ENCODE measurements at regions not wholly inside any gene's neighbourhood (a gene's known extent, or its start where the extent isn't known, plus 50 kb on each side); places are given as distances from the start of the nearest gene placed in this dataset.

GRCh38 chr21:34017039-34017961 lies 56.1 kb upstream of the MRPS6 start:
- no peak for DNase-seq (ENCODE audit: extremely low spot score)
- ChIA-PET POLR2A (no interaction called here), CTCF (interaction anchor here (0.6 to 1.2 kb wide), 2 partner anchors 13 to 331 kb away, joined by 4 read pairs; no protein-coding TSS in a partner anchor)
- TF ChIP-seq PKNOX1 (IDR thresholded peaks at IDR 0.05) (no peak), CTBP1 (IDR thresholded peaks at IDR 0.05; ENCODE audit: borderline replicate concordance) (no peak), ELF4 (IDR thresholded peaks at IDR 0.05) (no peak), SP1 (IDR thresholded peaks at IDR 0.05) (no peak), FOXM1 (IDR thresholded peaks at IDR 0.05; ENCODE audit: borderline replicate concordance) (no peak), ZNF384 (IDR thresholded peaks at IDR 0.05) (no peak), BHLHE40 (IDR thresholded peaks at IDR 0.05; ENCODE audit: borderline replicate concordance) (no peak), TARDBP (IDR thresholded peaks at IDR 0.05) (no peak), FOXK2 (IDR thresholded peaks at IDR 0.05) (no peak), FOXA1 (IDR thresholded peaks at IDR 0.05) (no peak), LEF1 (IDR thresholded peaks at IDR 0.05; ENCODE audit: borderline replicate concordance) (no peak), ARNT (IDR thresholded peaks at IDR 0.05) (no peak), SUZ12 (IDR thresholded peaks at IDR 0.05) (no peak), NFRKB (IDR thresholded peaks at IDR 0.05) (no peak), L3MBTL2 (conservative IDR thresholded peaks at IDR 0.05) (no peak), HDGF (IDR thresholded peaks at IDR 0.05; ENCODE audit: borderline replicate concordance) (no peak)

GRCh38 chr21:34012640-34013039 lies 60.7 kb upstream of the MRPS6 start:
- no peak for DNase-seq (ENCODE audit: extremely low spot score)
- ChIA-PET CTCF (no interaction called here), POLR2A (no interaction called here)
- TF ChIP-seq NFRKB (IDR thresholded peaks at IDR 0.05) (no peak), ZNF384 (IDR thresholded peaks at IDR 0.05) (no peak), ELF4 (IDR thresholded peaks at IDR 0.05) (no peak), BHLHE40 (IDR thresholded peaks at IDR 0.05; ENCODE audit: borderline replicate concordance) (no peak), FOXM1 (IDR thresholded peaks at IDR 0.05; ENCODE audit: borderline replicate concordance) (no peak), CTBP1 (IDR thresholded peaks at IDR 0.05; ENCODE audit: borderline replicate concordance) (no peak), PKNOX1 (IDR thresholded peaks at IDR 0.05) (no peak), SUZ12 (IDR thresholded peaks at IDR 0.05) (no peak), ARNT (IDR thresholded peaks at IDR 0.05) (no peak)

GRCh38 chr21:34011660-34012059 lies 61.7 kb upstream of the MRPS6 start:
- no peak for TF ChIP-seq BHLHE40 (IDR thresholded peaks at IDR 0.05; ENCODE audit: borderline replicate concordance)
- no peak for TF ChIP-seq SUZ12 (IDR thresholded peaks at IDR 0.05)
- no peak for TF ChIP-seq NFRKB (IDR thresholded peaks at IDR 0.05)
- no peak for TF ChIP-seq SP1 (IDR thresholded peaks at IDR 0.05)
- TF ChIP-seq FOXA1 (IDR thresholded peaks at IDR 0.05): no peak
- TF ChIP-seq CTBP1 (IDR thresholded peaks at IDR 0.05; ENCODE audit: borderline replicate concordance): no peak
- no peak for TF ChIP-seq TARDBP (IDR thresholded peaks at IDR 0.05)
- no peak for TF ChIP-seq LEF1 (IDR thresholded peaks at IDR 0.05; ENCODE audit: borderline replicate concordance)
- TF ChIP-seq L3MBTL2 (conservative IDR thresholded peaks at IDR 0.05): no peak
- no peak for TF ChIP-seq FOXK2 (IDR thresholded peaks at IDR 0.05)
- TF ChIP-seq HDGF (IDR thresholded peaks at IDR 0.05; ENCODE audit: borderline replicate concordance): no peak
- TF ChIP-seq FOXM1 (IDR thresholded peaks at IDR 0.05; ENCODE audit: borderline replicate concordance): no peak
- TF ChIP-seq PKNOX1 (IDR thresholded peaks at IDR 0.05): no peak
- no peak for TF ChIP-seq ZNF384 (IDR thresholded peaks at IDR 0.05)
- TF ChIP-seq ELF4 (IDR thresholded peaks at IDR 0.05): no peak
- TF ChIP-seq ARNT (IDR thresholded peaks at IDR 0.05): no peak
- ChIA-PET POLR2A (interaction anchor here (0.6 kb wide), 1 partner anchor 93 kb away, joined by 3 read pairs; no protein-coding TSS in a partner anchor), CTCF (no interaction called here)
- DNase-seq (ENCODE audit: extremely low spot score): no peak

GRCh38 chr21:34009193-34009592 lies 64.2 kb upstream of the MRPS6 start:
- CTCF ChIA-PET: no interaction called here
- POLR2A ChIA-PET: no interaction called here
- TF ChIP-seq SP1 (IDR thresholded peaks at IDR 0.05) (no peak), SUZ12 (IDR thresholded peaks at IDR 0.05) (no peak), L3MBTL2 (conservative IDR thresholded peaks at IDR 0.05) (no peak), PKNOX1 (IDR thresholded peaks at IDR 0.05) (no peak), LEF1 (IDR thresholded peaks at IDR 0.05; ENCODE audit: borderline replicate concordance) (no peak), ARNT (IDR thresholded peaks at IDR 0.05) (no peak), ZNF384 (IDR thresholded peaks at IDR 0.05) (no peak), TARDBP (IDR thresholded peaks at IDR 0.05) (no peak), FOXK2 (IDR thresholded peaks at IDR 0.05) (no peak), ELF4 (IDR thresholded peaks at IDR 0.05) (no peak)
- DNase-seq (ENCODE audit: extremely low spot score): no peak

- POLR2A ChIA-PET: no interaction called here
- no peak for DNase-seq (ENCODE audit: extremely low spot score)
- CTCF ChIA-PET: no interaction called here
- no peak for TF ChIP-seq NFRKB (IDR thresholded peaks at IDR 0.05)
- TF ChIP-seq FOXK2 (IDR thresholded peaks at IDR 0.05): no peak
- no peak for TF ChIP-seq ELF4 (IDR thresholded peaks at IDR 0.05)
- TF ChIP-seq PKNOX1 (IDR thresholded peaks at IDR 0.05): no peak
Measured at GRCh38 chr21:34008618-34009017, 64.8 kb upstream of the MRPS6 start.
